WTC11 (cell line): ENCODE measurements at regions not wholly inside any gene's neighbourhood (a gene's known extent, or its start where the extent isn't known, plus 50 kb on each side); places are given as distances from the start of the nearest gene placed in this dataset.

Experiments used
- ATAC-seq: fragments of 200-7000 bp; cut with Tn5 transposase; 2 replicates; pipeline ENCODE4 v1.10.0; 2021; ENCODE audit warnings: mild to moderate bottlenecking, moderate library complexity
- CTCF ChIA-PET: fragments of 300-600 bp; sonication (Branson Sonifier 250); formaldehyde crosslinking; loops from one replicate; lab custom pipeline; 2021; ENCODE audit warnings: antibody characterized with exemption; lab: Charles Lee
- POLR2A ChIA-PET: fragments of 350-600 bp; sonication (Branson Sonifier 250); formaldehyde crosslinking; loops from one replicate; lab custom pipeline; 2021; ENCODE audit warnings: antibody characterized with exemption; lab: Charles Lee
- DNase-seq: peaks from one replicate; pipeline ENCODE4 v3.0.0; 2021; ENCODE audit warnings: low spot score
- H3K27ac Mint-ChIP-seq: 2 replicates; pipeline ENCODE4 v1.8.0; 2021; ENCODE audit warnings: mixed read lengths
- H3K27me3 Mint-ChIP-seq: 2 replicates; pipeline ENCODE4 v1.8.0; 2021; ENCODE audit warnings: low read depth, mild to moderate bottlenecking, moderate library complexity, mixed read lengths
- H3K36me3 Mint-ChIP-seq: 2 replicates; pipeline ENCODE4 v1.8.0; 2021; ENCODE audit warnings: mixed read lengths
- H3K4me1 Mint-ChIP-seq: 2 replicates; pipeline ENCODE4 v1.8.0; 2022; ENCODE audit warnings: mixed read lengths
- H3K4me3 Mint-ChIP-seq: 2 replicates; pipeline ENCODE4 v1.8.0; 2021; ENCODE audit warnings: mild to moderate bottlenecking, moderate library complexity, mixed read lengths
- H3K9me3 Mint-ChIP-seq: 2 replicates; pipeline ENCODE4 v1.8.0; 2021; ENCODE audit warnings: mixed read lengths
- CBFB ChIP-seq: sonication (generic); formaldehyde crosslinking; IDR thresholded peaks from 2 replicates; pipeline ENCODE4 v1.8.1; 2022; ENCODE audit warnings: mild to moderate bottlenecking, low read depth, missing genetic modification reagents
- CREM ChIP-seq: sonication (generic); formaldehyde crosslinking; IDR thresholded peaks from 2 replicates; pipeline ENCODE4 v1.8.1; 2022; ENCODE audit warnings: mild to moderate bottlenecking, missing genetic modification reagents, moderate library complexity
- E2F1 ChIP-seq: sonication (generic); formaldehyde crosslinking; IDR thresholded peaks from 2 replicates; pipeline ENCODE4 v1.8.0; 2022; ENCODE audit warnings: mild to moderate bottlenecking, missing genetic modification reagents
- EMX1 ChIP-seq: fragments of 250-450 bp; sonication (Bioruptor Pico); IDR thresholded peaks from 2 replicates; pipeline ENCODE4 v1.8.0; 2021; ENCODE audit warnings: mild to moderate bottlenecking
- GABPB1 ChIP-seq: sonication (generic); formaldehyde crosslinking; IDR thresholded peaks from 2 replicates; pipeline ENCODE4 v1.8.1; 2023; ENCODE audit warnings: mild to moderate bottlenecking, missing genetic modification reagents
- HMGA2 ChIP-seq: fragments of 250-450 bp; sonication (Bioruptor Pico); IDR thresholded peaks from 2 replicates; pipeline ENCODE4 v1.4.0; 2021; ENCODE audit warnings: mild to moderate bottlenecking, moderate library complexity
- HMGXB4 ChIP-seq: sonication (generic); formaldehyde crosslinking; IDR thresholded peaks from 2 replicates; pipeline ENCODE4 v1.8.1; 2023; ENCODE audit warnings: mild to moderate bottlenecking, moderate library complexity, missing genetic modification reagents
- IRF1 ChIP-seq: sonication (generic); formaldehyde crosslinking; IDR thresholded peaks from 2 replicates; pipeline ENCODE4 v1.8.0; 2023; ENCODE audit warnings: missing genetic modification reagents
- IRF2 ChIP-seq: sonication (generic); formaldehyde crosslinking; IDR thresholded peaks from 2 replicates; pipeline ENCODE4 v1.8.0; 2022; ENCODE audit warnings: low read depth, missing genetic modification reagents, borderline replicate concordance
- JAZF1 ChIP-seq: fragments of 250-450 bp; sonication (Bioruptor Pico); IDR thresholded peaks from 2 replicates; pipeline ENCODE4 v1.9.0; 2021; ENCODE audit warnings: moderate library complexity, mild to moderate bottlenecking, inconsistent platforms
- JUN ChIP-seq: sonication (generic); formaldehyde crosslinking; IDR thresholded peaks from 2 replicates; pipeline ENCODE4 v1.8.0; 2023; ENCODE audit warnings: mild to moderate bottlenecking, missing genetic modification reagents
- MYBL2 ChIP-seq: sonication (generic); formaldehyde crosslinking; IDR thresholded peaks from 2 replicates; pipeline ENCODE4 v1.8.1; 2023; ENCODE audit warnings: mild to moderate bottlenecking, moderate library complexity, missing genetic modification reagents
- NR1H2 ChIP-seq: sonication (generic); formaldehyde crosslinking; IDR thresholded peaks from 2 replicates; pipeline ENCODE4 v1.9.0; 2021; ENCODE audit warnings: mild to moderate bottlenecking, moderate library complexity, missing genetic modification reagents
- PREB ChIP-seq: sonication (generic); formaldehyde crosslinking; IDR thresholded peaks from 2 replicates; pipeline ENCODE4 v1.8.1; 2022; ENCODE audit warnings: mild to moderate bottlenecking, missing genetic modification reagents, moderate library complexity, borderline replicate concordance
- RORB ChIP-seq: fragments of 250-450 bp; sonication (Bioruptor Pico); IDR thresholded peaks from 2 replicates; pipeline ENCODE4 v1.9.0; 2021; ENCODE audit warnings: mild to moderate bottlenecking
- ZBTB21 ChIP-seq: sonication (generic); formaldehyde crosslinking; IDR thresholded peaks from 2 replicates; pipeline ENCODE4 v1.8.1; 2023; ENCODE audit warnings: mild to moderate bottlenecking, missing genetic modification reagents, borderline replicate concordance
- ZNF219 ChIP-seq: sonication (generic); formaldehyde crosslinking; IDR thresholded peaks from 2 replicates; pipeline ENCODE4 v1.8.0; 2023; ENCODE audit warnings: missing genetic modification reagents, mild to moderate bottlenecking, borderline replicate concordance
- ZNF281 ChIP-seq: sonication (generic); formaldehyde crosslinking; IDR thresholded peaks from 2 replicates; pipeline ENCODE4 v1.8.0; 2023; ENCODE audit warnings: mild to moderate bottlenecking, missing genetic modification reagents
- ZNF396 ChIP-seq: fragments of 250-450 bp; sonication (Bioruptor Pico); IDR thresholded peaks from 2 replicates; pipeline ENCODE4 v1.8.0; 2021; ENCODE audit warnings: mild to moderate bottlenecking, moderate library complexity, borderline replicate concordance
- ZNF425 ChIP-seq: fragments of 250-450 bp; sonication (Bioruptor Pico); conservative IDR thresholded peaks from 2 replicates; pipeline ENCODE4 v1.9.0; 2021; ENCODE audit warnings: mild to moderate bottlenecking

- Mint-ChIP-seq H3K27me3 (no peaks in the 10 kb centered on the region), H3K36me3 (no peaks in the 10 kb centered on the region; the same call in 1 of the 2 replicates), H3K9me3 (no peaks in the 10 kb centered on the region), H3K27ac (no peak overlapping the region), H3K4me1 (no peaks in the 10 kb centered on the region), H3K4me3 (no peak overlapping the region)
- ChIA-PET CTCF (no interaction called here), POLR2A (no interaction called here)
- ATAC-seq, result no peak
- no peak for DNase-seq
- no peak for TF ChIP-seq NR1H2 (CRISPR knock-in tag)
- TF ChIP-seq CREM, result no peak
- TF ChIP-seq IRF2 (CRISPR knock-in tag), result no peak
- TF ChIP-seq CBFB, result no peak
- TF ChIP-seq MYBL2 (CRISPR knock-in tag), result no peak
Measured at GRCh38 chr3:106004826-106005225, 136.0 kb upstream of the CBLB start.

GRCh38 chr3:106006001-106006400, 137.2 kb upstream of the CBLB start:
- Mint-ChIP-seq H3K27ac (no peak overlapping the region), H3K27me3 (no peaks in the 10 kb centered on the region), H3K36me3 (no peaks in the 10 kb centered on the region), H3K4me1 (no peaks in the 10 kb centered on the region), H3K9me3 (no peaks in the 10 kb centered on the region), H3K4me3 (no peak overlapping the region)
- ChIA-PET POLR2A (no interaction called here), CTCF (no interaction called here)
- DNase-seq (no peak), ATAC-seq (no peak)
- TF ChIP-seq ZNF425 (no peak), HMGA2 (CRISPR knock-in tag) (no peak), ZBTB21 (CRISPR knock-in tag) (no peak), JAZF1 (CRISPR knock-in tag) (no peak), ZNF396 (CRISPR knock-in tag) (no peak), RORB (CRISPR knock-in tag) (no peak), MYBL2 (CRISPR knock-in tag) (no peak), ZNF281 (no peak), CBFB (no peak), ZNF219 (CRISPR knock-in tag) (no peak), PREB (CRISPR knock-in tag) (no peak), JUN (CRISPR knock-in tag) (no peak), HMGXB4 (CRISPR knock-in tag) (no peak), IRF1 (no peak), EMX1 (CRISPR knock-in tag) (no peak), GABPB1 (CRISPR knock-in tag) (no peak), E2F1 (CRISPR knock-in tag) (no peak)
